HEK293 (cell line): ENCODE measurements at regions not wholly inside any gene's neighbourhood (a gene's known extent, or its start where the extent isn't known, plus 50 kb on each side); places are given as distances from the start of the nearest gene placed in this dataset.

Experiments
- CTCF ChIA-PET: fragments of 350-600 bp; formaldehyde crosslinking; extraction: SDS; loops from one replicate; lab custom pipeline; 2021; ENCODE audit warnings: antibody characterized with exemption; lab: Yijun Ruan, JAX
- POLR2A ChIA-PET: fragments of 300-600 bp; formaldehyde crosslinking; extraction: SDS; loops from one replicate; lab custom pipeline; 2020; ENCODE audit warnings: antibody characterized with exemption, inconsistent platforms; lab: Yijun Ruan, JAX
- H3K27ac ChIP-seq: fragments of 200-500 bp; sonication (Bioruptor generic); 2 replicates; pipeline ENCODE4 v1.5.1; 2014; ENCODE audit warnings: low read depth, low read length, control low read depth, inconsistent platforms; ENCODE audit errors: extremely low read depth
- H3K36me3 ChIP-seq, 2 experiments: fragments of 200-500 bp in 1 of 2; sonication (Bioruptor generic) in 1 of 2; 1 replicate in 1 of 2; 2 replicates in 1 of 2; pipeline ENCODE4 v1.5.1; 2014 to 2017; ENCODE audit warnings: inconsistent platforms in 2 of 2, low read length in 2 of 2; ENCODE audit not compliant: control insufficient read depth in 2 of 2, insufficient read depth in 1 of 2
- H3K4me1 ChIP-seq: fragments of 200-500 bp; sonication (Bioruptor generic); 2 replicates; pipeline ENCODE4 v1.5.1; 2014; ENCODE audit warnings: mild to moderate bottlenecking, low read length, inconsistent platforms; ENCODE audit not compliant: control insufficient read depth, insufficient read depth
- H3K4me3 ChIP-seq: 2 replicates; pipeline ENCODE4 v1.5.1; 2011; ENCODE audit warnings: low read depth, mild to moderate bottlenecking, control low read depth, low read length, moderate library complexity
- H3K9me3 ChIP-seq: fragments of 200-500 bp; sonication (Bioruptor generic); 2 replicates; pipeline ENCODE4 v1.5.1; 2014; ENCODE audit warnings: low read depth, low read length, inconsistent platforms; ENCODE audit not compliant: control insufficient read depth, insufficient read depth
- FEZF1 ChIP-seq: fragments of 450-650 bp; formaldehyde crosslinking; IDR thresholded peaks from 2 replicates; pipeline ENCODE4 v1.5.1; 2016; ENCODE audit warnings: missing biosample characterization, missing genetic modification characterization
- GLI4 ChIP-seq: fragments of 450-650 bp; formaldehyde crosslinking; IDR thresholded peaks from 2 replicates; pipeline ENCODE4 v1.5.1; 2016; ENCODE audit warnings: missing biosample characterization, missing genetic modification characterization
- MEIS1 ChIP-seq: sonication (generic); formaldehyde crosslinking; IDR thresholded peaks from 2 replicates; pipeline ENCODE4 v1.8.1; 2022; ENCODE audit warnings: missing genetic modification reagents, mild to moderate bottlenecking, borderline replicate concordance
- SCRT2 ChIP-seq: fragments of 450-650 bp; formaldehyde crosslinking; IDR thresholded peaks from 2 replicates; pipeline ENCODE4 v1.5.1; 2016; ENCODE audit warnings: missing biosample characterization, missing genetic modification characterization
- YY2 ChIP-seq: fragments of 450-650 bp; formaldehyde crosslinking; IDR thresholded peaks from 2 replicates; pipeline ENCODE4 v1.5.1; 2016; ENCODE audit warnings: missing biosample characterization, missing genetic modification characterization
- ZFP37 ChIP-seq: fragments of 450-650 bp; formaldehyde crosslinking; IDR thresholded peaks from 2 replicates; pipeline ENCODE4 v1.5.1; 2016; ENCODE audit warnings: missing biosample characterization, missing genetic modification characterization
- ZNF114 ChIP-seq: fragments of 450-650 bp; formaldehyde crosslinking; IDR thresholded peaks from 2 replicates; pipeline ENCODE4 v1.5.0; 2017; ENCODE audit warnings: missing biosample characterization, missing genetic modification characterization
- ZNF140 ChIP-seq: fragments of 450-650 bp; formaldehyde crosslinking; IDR thresholded peaks from 2 replicates; pipeline ENCODE4 v1.5.1; 2016; ENCODE audit warnings: missing biosample characterization, missing genetic modification characterization
- ZNF16 ChIP-seq: fragments of 450-650 bp; formaldehyde crosslinking; IDR thresholded peaks from 2 replicates; pipeline ENCODE4 v1.5.1; 2016; ENCODE audit warnings: low read depth, missing biosample characterization, missing genetic modification characterization
- ZNF169 ChIP-seq: fragments of 450-650 bp; formaldehyde crosslinking; IDR thresholded peaks from 2 replicates; pipeline ENCODE4 v1.5.1; 2016; ENCODE audit warnings: missing biosample characterization, missing genetic modification characterization
- ZNF175 ChIP-seq: fragments of 450-650 bp; formaldehyde crosslinking; IDR thresholded peaks from 2 replicates; pipeline ENCODE4 v1.5.1; 2016; ENCODE audit warnings: missing biosample characterization, missing genetic modification characterization
- ZNF221 ChIP-seq: fragments of 450-650 bp; formaldehyde crosslinking; IDR thresholded peaks from 2 replicates; pipeline ENCODE4 v1.5.1; 2017; ENCODE audit warnings: missing biosample characterization, missing genetic modification characterization, borderline replicate concordance
- ZNF311 ChIP-seq: fragments of 450-650 bp; formaldehyde crosslinking; IDR thresholded peaks from 2 replicates; pipeline ENCODE4 v1.5.1; 2017; ENCODE audit warnings: missing biosample characterization, missing genetic modification characterization, borderline replicate concordance
- ZNF341 ChIP-seq: fragments of 450-650 bp; formaldehyde crosslinking; IDR thresholded peaks from 2 replicates; pipeline ENCODE4; 2016; ENCODE audit warnings: low read depth, missing biosample characterization, missing genetic modification characterization
- ZNF350 ChIP-seq: fragments of 450-650 bp; formaldehyde crosslinking; IDR thresholded peaks from 2 replicates; pipeline ENCODE4 v1.5.0; 2017; ENCODE audit warnings: missing biosample characterization, mild to moderate bottlenecking, missing genetic modification characterization
- ZNF473 ChIP-seq: fragments of 450-650 bp; formaldehyde crosslinking; IDR thresholded peaks from 2 replicates; pipeline ENCODE4 v1.5.1; 2017; ENCODE audit warnings: missing biosample characterization, missing genetic modification characterization
- ZNF544 ChIP-seq: fragments of 450-650 bp; formaldehyde crosslinking; IDR thresholded peaks from 2 replicates; pipeline ENCODE4 v1.5.0; 2017; ENCODE audit warnings: missing biosample characterization, missing genetic modification characterization
- ZNF571 ChIP-seq: fragments of 450-650 bp; formaldehyde crosslinking; IDR thresholded peaks from 2 replicates; pipeline ENCODE4 v1.5.0; 2017; ENCODE audit warnings: missing biosample characterization, missing genetic modification characterization
- ZNF596 ChIP-seq: fragments of 450-650 bp; IDR thresholded peaks from 2 replicates; pipeline ENCODE4 v1.5.0; 2018; ENCODE audit warnings: missing biosample characterization, mild to moderate bottlenecking, missing genetic modification characterization, moderate library complexity
- ZNF621 ChIP-seq: fragments of 450-650 bp; formaldehyde crosslinking; IDR thresholded peaks from 2 replicates; pipeline ENCODE4 v1.5.1; 2017; ENCODE audit warnings: missing biosample characterization, missing genetic modification characterization
- ZNF626 ChIP-seq: fragments of 450-650 bp; sonication (Bioruptor Pico); formaldehyde crosslinking; IDR thresholded peaks from 2 replicates; pipeline ENCODE4 v1.5.1; 2018; ENCODE audit warnings: missing biosample characterization, missing genetic modification characterization, inconsistent platforms
- ZNF654 ChIP-seq: fragments of 450-650 bp; formaldehyde crosslinking; IDR thresholded peaks from 2 replicates; pipeline ENCODE4 v1.5.1; 2016; ENCODE audit warnings: low read depth, missing biosample characterization, missing genetic modification characterization
- ZNF747 ChIP-seq: fragments of 450-650 bp; formaldehyde crosslinking; IDR thresholded peaks from 2 replicates; pipeline ENCODE4 v1.5.1; 2016; ENCODE audit warnings: missing biosample characterization, missing genetic modification characterization
- ZSCAN23 ChIP-seq: fragments of 450-650 bp; formaldehyde crosslinking; IDR thresholded peaks from 2 replicates; pipeline ENCODE4 v1.5.1; 2016; ENCODE audit warnings: missing biosample characterization, missing genetic modification characterization
- TF ChIP-seq, protein P1 (sequence below): sonication (generic); formaldehyde crosslinking; IDR thresholded peaks from 2 replicates; pipeline ENCODE4 v1.8.1; 2022; ENCODE audit warnings: mild to moderate bottlenecking, moderate library complexity, missing genetic modification reagents
- TF ChIP-seq, protein P2 (sequence below): fragments of 450-650 bp; formaldehyde crosslinking; IDR thresholded peaks from 2 replicates; pipeline ENCODE4 v1.5.1; 2016; ENCODE audit warnings: missing biosample characterization, missing genetic modification characterization
- TF ChIP-seq, protein P3 (sequence below): fragments of 450-650 bp; IDR thresholded peaks from 2 replicates; pipeline ENCODE4 v1.5.1; 2018; ENCODE audit warnings: missing biosample characterization, mild to moderate bottlenecking, missing genetic modification characterization
- TF ChIP-seq, protein P4 (sequence below): fragments of 450-650 bp; formaldehyde crosslinking; IDR thresholded peaks from 2 replicates; pipeline ENCODE4 v1.5.1; 2016; ENCODE audit warnings: missing biosample characterization, missing genetic modification characterization

DNA sequence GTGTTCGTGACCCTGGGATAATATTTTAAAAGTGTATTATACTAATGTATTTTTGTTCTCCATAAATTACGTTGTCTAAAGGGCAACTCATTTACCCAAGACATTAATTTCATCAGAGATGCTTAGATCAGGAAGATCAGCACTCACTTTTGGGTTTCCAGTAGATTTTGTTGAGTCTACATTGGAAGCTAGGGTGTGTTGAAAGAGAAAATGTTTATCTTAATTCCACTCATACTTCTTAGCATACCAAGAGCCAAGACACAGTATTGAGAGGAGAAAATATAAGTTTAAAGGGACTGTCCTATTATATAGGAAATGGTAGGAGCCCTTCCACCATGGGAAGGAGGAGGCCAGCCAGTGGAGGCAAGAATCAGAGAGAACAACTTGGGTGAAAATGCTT, 412.9 kb upstream of the RGMA start:
- Histone ChIP-seq H3K4me3 (no peak overlapping the region), H3K27ac (no peak overlapping the region)
- no peak for TF ChIP-seq ZNF596
- no peak for TF ChIP-seq ZNF341 (tag by site-specific recombination)
- no peak for TF ChIP-seq ZNF350
- no peak for TF ChIP-seq ZNF175 (tag by site-specific recombination)
- TF ChIP-seq, protein P1, sequence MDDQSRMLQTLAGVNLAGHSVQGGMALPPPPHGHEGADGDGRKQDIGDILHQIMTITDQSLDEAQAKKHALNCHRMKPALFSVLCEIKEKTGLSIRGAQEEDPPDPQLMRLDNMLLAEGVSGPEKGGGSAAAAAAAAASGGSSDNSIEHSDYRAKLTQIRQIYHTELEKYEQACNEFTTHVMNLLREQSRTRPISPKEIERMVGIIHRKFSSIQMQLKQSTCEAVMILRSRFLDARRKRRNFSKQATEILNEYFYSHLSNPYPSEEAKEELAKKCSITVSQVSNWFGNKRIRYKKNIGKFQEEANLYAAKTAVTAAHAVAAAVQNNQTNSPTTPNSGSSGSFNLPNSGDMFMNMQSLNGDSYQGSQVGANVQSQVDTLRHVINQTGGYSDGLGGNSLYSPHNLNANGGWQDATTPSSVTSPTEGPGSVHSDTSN (CRISPR knock-in tag) = no peak
- no peak for TF ChIP-seq FEZF1 (tag by site-specific recombination)
- no peak for TF ChIP-seq ZSCAN23 (tag by site-specific recombination)
- no peak for TF ChIP-seq ZNF544 (tag by site-specific recombination)
- no peak for TF ChIP-seq ZFP37 (tag by site-specific recombination)
- no peak for TF ChIP-seq ZNF169 (tag by site-specific recombination)
- TF ChIP-seq ZNF747 (tag by site-specific recombination) = no peak
- TF ChIP-seq ZNF140 (tag by site-specific recombination) = no peak
- TF ChIP-seq ZNF571 (tag by site-specific recombination) = no peak
- TF ChIP-seq ZNF621 (tag by site-specific recombination) = no peak
- TF ChIP-seq MEIS1 = no peak
- no peak for TF ChIP-seq ZNF16 (tag by site-specific recombination)
- no peak for TF ChIP-seq ZNF626 (tag by site-specific recombination)
- TF ChIP-seq, protein P2, sequence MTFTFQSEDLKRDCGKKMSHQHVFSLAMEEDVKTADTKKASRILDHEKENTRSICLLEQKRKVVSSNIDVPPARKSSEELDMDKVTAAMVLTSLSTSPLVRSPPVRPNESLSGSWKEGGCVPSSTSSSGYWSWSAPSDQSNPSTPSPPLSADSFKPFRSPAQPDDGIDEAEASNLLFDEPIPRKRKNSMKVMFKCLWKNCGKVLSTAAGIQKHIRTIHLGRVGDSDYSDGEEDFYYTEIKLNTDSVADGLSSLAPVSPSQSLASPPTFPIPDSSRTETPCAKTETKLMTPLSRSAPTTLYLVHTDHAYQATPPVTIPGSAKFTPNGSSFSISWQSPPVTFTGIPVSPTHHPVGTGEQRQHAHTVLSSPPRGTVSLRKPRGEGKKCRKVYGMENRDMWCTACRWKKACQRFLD (tag by site-specific recombination) = no peak
- TF ChIP-seq, all 188 proteins: peak for 0
- Histone ChIP-seq H3K36me3 (no peaks in the 10 kb centered on the region), H3K4me1 (no peaks in the 10 kb centered on the region), H3K9me3 (no peaks in the 10 kb centered on the region)
- CTCF ChIA-PET = no interaction called here
- POLR2A ChIA-PET = no interaction called here

DNA sequence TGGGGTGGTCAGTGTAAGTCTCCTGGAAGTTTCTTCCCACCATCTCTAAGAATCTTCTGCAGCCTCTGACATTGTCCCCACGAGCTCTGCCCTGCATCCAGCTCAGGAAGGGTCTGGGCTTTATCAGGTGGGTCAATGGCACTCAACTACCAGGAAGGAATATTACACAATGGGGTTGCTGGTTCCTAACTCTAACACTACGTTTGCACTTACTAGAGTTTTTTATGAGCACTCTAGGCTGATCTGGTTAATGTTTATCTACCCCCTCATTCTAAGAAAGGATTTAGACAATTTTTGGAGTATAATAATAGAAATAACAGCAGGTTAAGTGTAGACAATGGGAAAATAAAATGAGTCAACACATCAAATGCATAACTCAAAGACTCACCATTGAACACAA, 411.1 kb upstream of the RGMA start:
- H3K27ac ChIP-seq = no peak overlapping the region
- H3K4me1 ChIP-seq = no peaks in the 10 kb centered on the region
- H3K9me3 ChIP-seq = no peaks in the 10 kb centered on the region
- ChIA-PET CTCF (interaction anchor here (1.0 kb wide), 1 partner anchor 16 kb away, joined by 3 read pairs; no protein-coding TSS in a partner anchor), POLR2A (no interaction called here)
- H3K36me3 ChIP-seq = no peaks in the 10 kb centered on the region
- H3K4me3 ChIP-seq = no peak overlapping the region
- TF ChIP-seq YY2 (tag by site-specific recombination) = no peak

DNA sequence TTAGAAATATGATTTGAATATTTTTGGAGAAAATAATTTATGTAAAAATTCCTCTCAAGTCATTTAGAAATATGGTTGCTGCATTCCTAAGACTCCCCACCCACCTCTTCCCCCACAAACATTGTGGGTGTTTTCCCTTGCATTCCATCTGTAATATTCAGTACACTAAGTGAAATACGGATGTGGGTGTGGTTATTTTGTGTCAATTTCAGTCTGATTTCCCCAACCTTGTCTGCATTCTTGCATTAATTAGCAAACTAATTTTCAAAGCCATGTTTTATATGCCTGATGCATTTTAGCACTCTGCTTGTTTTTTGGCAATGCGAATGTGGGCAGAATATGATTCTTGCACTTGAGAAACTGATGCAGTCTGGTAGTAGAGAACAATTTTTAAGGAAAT, 408.3 kb upstream of the RGMA start:
- ChIA-PET POLR2A (interaction anchor here (0.6 kb wide), 1 partner anchor 407 kb away, joined by 4 read pairs; no protein-coding TSS in a partner anchor), CTCF (no interaction called here)
- no peaks in the 10 kb centered on the region for H3K9me3 ChIP-seq
- no peaks in the 10 kb centered on the region for H3K4me1 ChIP-seq
- H3K36me3 ChIP-seq = no peaks in the 10 kb centered on the region
- H3K27ac ChIP-seq = no peak overlapping the region
- no peak overlapping the region for H3K4me3 ChIP-seq
- TF ChIP-seq, protein P1 (CRISPR knock-in tag) = no peak
- TF ChIP-seq ZNF114 (tag by site-specific recombination) (no peak), SCRT2 (tag by site-specific recombination) (no peak), ZNF473 (tag by site-specific recombination) (no peak), ZNF654 (no peak), ZNF221 (tag by site-specific recombination) (no peak), ZNF311 (tag by site-specific recombination) (no peak), GLI4 (tag by site-specific recombination) (no peak)
- TF ChIP-seq, protein P3, sequence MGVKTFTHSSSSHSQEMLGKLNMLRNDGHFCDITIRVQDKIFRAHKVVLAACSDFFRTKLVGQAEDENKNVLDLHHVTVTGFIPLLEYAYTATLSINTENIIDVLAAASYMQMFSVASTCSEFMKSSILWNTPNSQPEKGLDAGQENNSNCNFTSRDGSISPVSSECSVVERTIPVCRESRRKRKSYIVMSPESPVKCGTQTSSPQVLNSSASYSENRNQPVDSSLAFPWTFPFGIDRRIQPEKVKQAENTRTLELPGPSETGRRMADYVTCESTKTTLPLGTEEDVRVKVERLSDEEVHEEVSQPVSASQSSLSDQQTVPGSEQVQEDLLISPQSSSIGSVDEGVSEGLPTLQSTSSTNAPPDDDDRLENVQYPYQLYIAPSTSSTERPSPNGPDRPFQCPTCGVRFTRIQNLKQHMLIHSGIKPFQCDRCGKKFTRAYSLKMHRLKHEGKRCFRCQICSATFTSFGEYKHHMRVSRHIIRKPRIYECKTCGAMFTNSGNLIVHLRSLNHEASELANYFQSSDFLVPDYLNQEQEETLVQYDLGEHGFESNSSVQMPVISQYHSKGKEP (tag by site-specific recombination) = no peak
- TF ChIP-seq, protein P4, sequence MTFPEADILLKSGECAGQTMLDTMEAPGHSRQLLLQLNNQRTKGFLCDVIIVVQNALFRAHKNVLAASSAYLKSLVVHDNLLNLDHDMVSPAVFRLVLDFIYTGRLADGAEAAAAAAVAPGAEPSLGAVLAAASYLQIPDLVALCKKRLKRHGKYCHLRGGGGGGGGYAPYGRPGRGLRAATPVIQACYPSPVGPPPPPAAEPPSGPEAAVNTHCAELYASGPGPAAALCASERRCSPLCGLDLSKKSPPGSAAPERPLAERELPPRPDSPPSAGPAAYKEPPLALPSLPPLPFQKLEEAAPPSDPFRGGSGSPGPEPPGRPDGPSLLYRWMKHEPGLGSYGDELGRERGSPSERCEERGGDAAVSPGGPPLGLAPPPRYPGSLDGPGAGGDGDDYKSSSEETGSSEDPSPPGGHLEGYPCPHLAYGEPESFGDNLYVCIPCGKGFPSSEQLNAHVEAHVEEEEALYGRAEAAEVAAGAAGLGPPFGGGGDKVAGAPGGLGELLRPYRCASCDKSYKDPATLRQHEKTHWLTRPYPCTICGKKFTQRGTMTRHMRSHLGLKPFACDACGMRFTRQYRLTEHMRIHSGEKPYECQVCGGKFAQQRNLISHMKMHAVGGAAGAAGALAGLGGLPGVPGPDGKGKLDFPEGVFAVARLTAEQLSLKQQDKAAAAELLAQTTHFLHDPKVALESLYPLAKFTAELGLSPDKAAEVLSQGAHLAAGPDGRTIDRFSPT = no peak
